Uterus (tissue), 3 donors: ENCODE measurements at regions not wholly inside any gene's neighbourhood (a gene's known extent, or its start where the extent isn't known, plus 50 kb on each side); places are given as distances from the start of the nearest gene placed in this dataset.

Source experiments
- DNase-seq, 2 donors: peaks; one replicate each; pipeline ENCODE4 v3.0.0-alpha.2; 2019 to 2020
- H3K27ac ChIP-seq, 2 donors: fragments of 200-600 bp; sonication (generic); 1 replicate in 1 of 2; 2 replicates in 1 of 2; pipeline ENCODE4 v1.5.1; 2016 to 2018
- H3K27me3 ChIP-seq, 2 donors: fragments of 200-600 bp; sonication (generic); one replicate each; pipeline ENCODE4 v1.5.1; 2018 to 2019; ENCODE audit warnings: control low read depth in 1 of 2
- H3K36me3 ChIP-seq, 2 donors: fragments of 200-600 bp; sonication (generic); one replicate each; pipeline ENCODE4 v1.5.1; 2019; ENCODE audit warnings: control low read depth in 1 of 2
- H3K4me1 ChIP-seq, 2 donors: fragments of 200-600 bp; sonication (generic); one replicate each; pipeline ENCODE4 v1.5.1; 2018 to 2019; ENCODE audit warnings: control low read depth in 1 of 2
- H3K4me3 ChIP-seq, 2 donors: fragments of 200-600 bp; sonication (generic); 1 replicate in 1 of 2; 2 replicates in 1 of 2; pipeline ENCODE4 v1.5.1; 2018 to 2019; ENCODE audit warnings: mild to moderate bottlenecking in 1 of 2
- H3K9me3 ChIP-seq, 2 donors: fragments of 200-600 bp; sonication (generic); one replicate each; pipeline ENCODE4 v1.5.1; 2019; ENCODE audit warnings: control low read depth in 1 of 2
- CTCF ChIP-seq, 4 experiments: fragments of 200-600 bp in 2 of 4; fragments of 450-650 bp in 2 of 4; sonication (generic) in 2 of 4; IDR thresholded peaks; one replicate each; pipeline ENCODE4 v1.5.1; 2016 to 2019; ENCODE audit warnings: antibody characterized with exemption in 4 of 4, mild to moderate bottlenecking in 2 of 4, moderate library complexity in 1 of 4
- POLR2A ChIP-seq, 2 donors: fragments of 450-650 bp; IDR thresholded peaks; one replicate each; pipeline ENCODE4 v1.6.1; 2016; ENCODE audit warnings: antibody characterized with exemption in 2 of 2, mild to moderate bottlenecking in 1 of 2, moderate library complexity in 1 of 2
- intact Hi-C: fragments of 100-400 bp; cut with DNase I; formaldehyde crosslinking; loops from one replicate; pipeline ENCODE4 v1.15.1; 2023; ENCODE audit warnings: low total_unique reads
- donor health status: DM: yes; HTN: yes; CAD: no.

DNA sequence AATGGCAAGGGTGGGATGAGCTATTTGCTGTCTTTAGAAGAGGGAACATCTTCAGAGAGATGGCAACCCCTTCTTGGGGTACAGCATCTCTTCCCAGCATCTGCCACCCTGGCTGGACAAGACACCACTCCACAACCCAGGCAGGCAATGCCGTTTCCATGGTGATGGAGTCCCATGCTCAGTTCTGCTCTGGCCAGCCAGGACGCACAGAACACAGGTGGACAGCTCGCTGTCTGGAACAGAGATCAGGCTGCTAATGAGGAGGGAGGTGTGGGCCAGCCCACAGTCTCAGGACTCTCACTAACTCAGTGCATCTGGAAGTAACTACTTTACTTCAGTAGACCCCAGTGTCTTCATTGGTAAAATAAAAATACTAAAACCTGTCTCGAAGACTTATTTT is 321.0 kb upstream of the CPEB2 start:
- TF ChIP-seq CTCF (IDR thresholded peaks at IDR 0.05), result no peak
- no peak for TF ChIP-seq POLR2A (IDR thresholded peaks at IDR 0.05)

GRCh38 chr4:14693728-14694127 is 308.6 kb upstream of the CPEB2 start:
- TF ChIP-seq POLR2A (IDR thresholded peaks at IDR 0.05), result no peak
- TF ChIP-seq CTCF (IDR thresholded peaks at IDR 0.05), result no peak

More for the DNA sequence above, 321.0 kb upstream of the CPEB2 start:
- intact Hi-C loops, result no loop called here
- no peak overlapping the region for H3K4me3 ChIP-seq
- no peaks in the 10 kb centered on the region for H3K27me3 ChIP-seq
- DNase-seq, result no peak
- no peaks in the 10 kb centered on the region for H3K4me1 ChIP-seq
- no peaks in the 10 kb centered on the region for H3K9me3 ChIP-seq
- H3K27ac ChIP-seq, result no peak overlapping the region
- no peaks in the 10 kb centered on the region for H3K36me3 ChIP-seq

GRCh38 chr4:14695095-14695845 is 307.0 kb upstream of the CPEB2 start:
- intact Hi-C loops, result no loop called here
- Histone ChIP-seq H3K4me3 (no peak overlapping the region), H3K9me3 (no peaks in the 10 kb centered on the region), H3K27ac (no peak overlapping the region), H3K36me3 (no peaks in the 10 kb centered on the region), H3K4me1 (no peaks in the 10 kb centered on the region), H3K27me3 (no peaks in the 10 kb centered on the region)
- TF ChIP-seq POLR2A (IDR thresholded peaks at IDR 0.05) (no peak), CTCF (IDR thresholded peaks at IDR 0.05) (no peak)
- DNase-seq, result no peak

More at GRCh38 chr4:14693728-14694127, 308.6 kb upstream of the CPEB2 start:
- intact Hi-C loops, result no loop called here
- DNase-seq, result no peak
- Histone ChIP-seq H3K4me1 (no peaks in the 10 kb centered on the region), H3K36me3 (no peaks in the 10 kb centered on the region), H3K27ac (no peak overlapping the region), H3K4me3 (no peak overlapping the region), H3K9me3 (no peaks in the 10 kb centered on the region), H3K27me3 (no peaks in the 10 kb centered on the region)

GRCh38 chr4:14700083-14700482 is 302.2 kb upstream of the CPEB2 start:
- Histone ChIP-seq H3K4me3 (no peak overlapping the region), H3K27ac (no peak overlapping the region), H3K36me3 (no peaks in the 10 kb centered on the region), H3K27me3 (no peaks in the 10 kb centered on the region), H3K9me3 (no peaks in the 10 kb centered on the region), H3K4me1 (peaks cover 0 to 3% of the 10 kb centered on the region in 2 donors)
- no peak for DNase-seq
- no peak for TF ChIP-seq CTCF (IDR thresholded peaks at IDR 0.05)
- TF ChIP-seq POLR2A (IDR thresholded peaks at IDR 0.05), result no peak
- intact Hi-C loops, result no loop called here

DNA sequence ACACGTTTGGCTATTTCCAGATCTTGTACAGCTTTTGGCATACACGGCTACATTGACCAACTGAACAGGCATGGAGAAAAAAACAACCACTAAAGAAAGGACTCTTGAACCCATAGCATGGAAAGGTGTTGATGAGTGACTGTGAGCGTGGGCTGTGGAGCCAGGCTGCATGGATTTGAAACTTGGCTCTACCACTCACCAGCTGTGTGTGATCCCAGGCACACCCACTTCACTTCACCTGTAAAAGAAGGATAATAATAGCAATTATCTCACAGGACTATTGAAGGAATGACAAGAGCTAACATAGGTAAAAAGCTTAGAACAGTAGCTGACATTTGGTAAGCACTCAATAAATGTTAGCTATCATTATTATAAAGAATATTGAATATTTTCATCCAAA is 301.7 kb upstream of the CPEB2 start:
- intact Hi-C loops, result no loop called here
- Histone ChIP-seq H3K4me1 (peaks cover 0 to 3% of the 10 kb centered on the region in 2 donors), H3K9me3 (no peaks in the 10 kb centered on the region), H3K36me3 (no peaks in the 10 kb centered on the region), H3K4me3 (no peak overlapping the region), H3K27ac (no peak overlapping the region), H3K27me3 (no peaks in the 10 kb centered on the region)
- TF ChIP-seq POLR2A (IDR thresholded peaks at IDR 0.05) (no peak), CTCF (IDR thresholded peaks at IDR 0.05) (no peak)
- DNase-seq, result no peak
